ENCODE measurements at regions not wholly inside any gene's neighbourhood (a gene's known extent, or its start where the extent isn't known, plus 50 kb on each side); places are given as distances from the start of the nearest gene placed in this dataset.
"Not testable (repeated sequence)": the region's sequence is repeated elsewhere in the genome, so short reads cannot be mapped to it uniquely, and the experiment has no call there.

DNA sequence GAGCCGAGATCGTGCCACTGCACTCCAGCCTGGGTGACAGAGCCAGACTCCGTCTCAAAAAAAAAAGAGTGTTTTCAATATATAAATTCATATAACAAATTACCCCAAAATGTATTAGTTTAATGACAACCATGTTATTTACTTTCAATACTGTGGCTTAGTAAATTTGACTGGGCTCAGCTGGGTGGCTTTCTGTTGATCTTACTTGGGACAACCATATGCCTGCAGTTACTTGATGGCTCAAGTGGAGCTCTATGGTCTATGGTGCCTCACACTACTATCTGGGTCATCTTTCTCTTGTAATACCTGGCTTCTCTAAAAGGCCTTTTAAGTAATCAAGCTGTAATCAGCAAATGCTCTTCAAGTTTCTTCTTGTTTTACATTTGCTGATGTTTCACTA, 341.5 kb upstream of the SPHKAP start:
- H3K27ac ChIP-seq = no peak overlapping the region
- ATAC-seq (no peak), DNase-seq (no peak)
- in situ Hi-C loops (cut with MboI; ENCODE audit: low sequenced_read_pairs in 4 of 4) (no loop called here), intact Hi-C loops (cut with DNase I; ENCODE audit: low total_unique reads) (no loop called here)
- TF ChIP-seq, protein P1, sequence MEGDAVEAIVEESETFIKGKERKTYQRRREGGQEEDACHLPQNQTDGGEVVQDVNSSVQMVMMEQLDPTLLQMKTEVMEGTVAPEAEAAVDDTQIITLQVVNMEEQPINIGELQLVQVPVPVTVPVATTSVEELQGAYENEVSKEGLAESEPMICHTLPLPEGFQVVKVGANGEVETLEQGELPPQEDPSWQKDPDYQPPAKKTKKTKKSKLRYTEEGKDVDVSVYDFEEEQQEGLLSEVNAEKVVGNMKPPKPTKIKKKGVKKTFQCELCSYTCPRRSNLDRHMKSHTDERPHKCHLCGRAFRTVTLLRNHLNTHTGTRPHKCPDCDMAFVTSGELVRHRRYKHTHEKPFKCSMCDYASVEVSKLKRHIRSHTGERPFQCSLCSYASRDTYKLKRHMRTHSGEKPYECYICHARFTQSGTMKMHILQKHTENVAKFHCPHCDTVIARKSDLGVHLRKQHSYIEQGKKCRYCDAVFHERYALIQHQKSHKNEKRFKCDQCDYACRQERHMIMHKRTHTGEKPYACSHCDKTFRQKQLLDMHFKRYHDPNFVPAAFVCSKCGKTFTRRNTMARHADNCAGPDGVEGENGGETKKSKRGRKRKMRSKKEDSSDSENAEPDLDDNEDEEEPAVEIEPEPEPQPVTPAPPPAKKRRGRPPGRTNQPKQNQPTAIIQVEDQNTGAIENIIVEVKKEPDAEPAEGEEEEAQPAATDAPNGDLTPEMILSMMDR (IDR thresholded peaks at IDR 0.05 in 4 of 5, conservative IDR thresholded peaks at IDR 0.05 in 1 of 5) = no peak
- TF ChIP-seq POLR2A (IDR thresholded peaks at IDR 0.05) = no peak
- no peaks in the 10 kb centered on the region for H3K9me3 ChIP-seq
- H3K4me3 ChIP-seq = no peak overlapping the region
- H3K27me3 ChIP-seq = no peaks in the 10 kb centered on the region
- H3K36me3 ChIP-seq = no peaks in the 10 kb centered on the region
- no peaks in the 10 kb centered on the region for H3K4me1 ChIP-seq

- ATAC-seq (no peak), DNase-seq (no peak)
- no peaks in the 10 kb centered on the region for H3K4me1 ChIP-seq
- no peak overlapping the region for H3K4me3 ChIP-seq
- no peaks in the 10 kb centered on the region for H3K36me3 ChIP-seq
- in situ Hi-C loops (cut with MboI; ENCODE audit: low sequenced_read_pairs in 4 of 4) = no loop called here
- no peaks in the 10 kb centered on the region for H3K27me3 ChIP-seq
- H3K9me3 ChIP-seq = no peaks in the 10 kb centered on the region
- TF ChIP-seq, protein P1 (IDR thresholded peaks at IDR 0.05 in 4 of 5, conservative IDR thresholded peaks at IDR 0.05 in 1 of 5) = no peak
- no peak for TF ChIP-seq POLR2A (IDR thresholded peaks at IDR 0.05)
- no peak overlapping the region for H3K27ac ChIP-seq
- intact Hi-C loops (cut with DNase I; ENCODE audit: low total_unique reads) = no loop called here
These were observed 340.8 kb upstream of the SPHKAP start for GRCh38 chr2:228522276-228522675.

GRCh38 chr2:228519561-228519960, 338.1 kb upstream of the SPHKAP start:
- Histone ChIP-seq H3K4me1 (no peaks in the 10 kb centered on the region), H3K36me3 (no peaks in the 10 kb centered on the region), H3K27ac (no peak overlapping the region), H3K4me3 (no peak overlapping the region), H3K9me3 (no peaks in the 10 kb centered on the region), H3K27me3 (no peaks in the 10 kb centered on the region)
- in situ Hi-C loops (cut with MboI; ENCODE audit: low sequenced_read_pairs in 4 of 4) = no loop called here
- DNase-seq (no peak), ATAC-seq (no peak)
- intact Hi-C loops (cut with DNase I; ENCODE audit: low total_unique reads) = no loop called here
- no peak for TF ChIP-seq POLR2A (IDR thresholded peaks at IDR 0.05)
- TF ChIP-seq, protein P1 (IDR thresholded peaks at IDR 0.05 in 4 of 5, conservative IDR thresholded peaks at IDR 0.05 in 1 of 5) = no peak

DNA sequence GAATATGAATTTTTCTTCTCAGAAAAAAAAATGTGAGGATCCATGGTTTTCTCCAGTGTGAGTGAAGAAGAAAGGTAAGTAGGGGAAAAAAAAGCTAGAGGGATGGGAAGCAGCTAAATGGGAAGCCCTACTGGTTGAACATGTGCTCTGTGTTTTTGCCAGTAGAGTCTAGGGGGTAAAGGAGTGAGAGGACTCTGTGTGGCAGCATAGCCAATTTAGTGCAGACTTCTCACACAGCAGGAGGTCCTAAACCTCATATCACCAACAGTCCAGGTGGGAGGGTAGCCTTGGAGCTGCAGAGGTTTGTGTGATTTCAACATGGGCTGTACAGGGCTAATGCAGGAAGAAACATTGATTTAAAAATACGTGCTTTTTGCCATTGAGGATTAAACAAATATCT, 334.5 kb upstream of the SPHKAP start:
- DNase-seq = no peak
- in situ Hi-C loops (cut with MboI; ENCODE audit: low sequenced_read_pairs in 4 of 4) = no loop called here
- Histone ChIP-seq H3K36me3 (no peaks in the 10 kb centered on the region), H3K9me3 (no peaks in the 10 kb centered on the region), H3K4me1 (no peaks in the 10 kb centered on the region), H3K27me3 (no peaks in the 10 kb centered on the region), H3K4me3 (no peak overlapping the region), H3K27ac (no peak overlapping the region)
- ATAC-seq = no peak
- TF ChIP-seq, protein P1 (IDR thresholded peaks at IDR 0.05 in 4 of 5, conservative IDR thresholded peaks at IDR 0.05 in 1 of 5) = no peak
- TF ChIP-seq POLR2A (IDR thresholded peaks at IDR 0.05) = no peak
- intact Hi-C loops (cut with DNase I; ENCODE audit: low total_unique reads) = no loop called here

- H3K4me3 ChIP-seq; in situ Hi-C loops (cut with MboI; ENCODE audit: low sequenced_read_pairs in 4 of 4); H3K9me3 ChIP-seq; intact Hi-C loops (cut with DNase I; ENCODE audit: low total_unique reads); H3K4me1 ChIP-seq; H3K27ac ChIP-seq; H3K27me3 ChIP-seq; DNase-seq; ATAC-seq; H3K36me3 ChIP-seq: not testable (repeated sequence)
These were observed 332.0 kb upstream of the SPHKAP start for GRCh38 chr2:228513480-228513879.
